ENCODE measurements at regions not wholly inside any gene's neighbourhood (a gene's known extent, or its start where the extent isn't known, plus 50 kb on each side); places are given as distances from the start of the nearest gene placed in this dataset.

- no peak overlapping the region for H3K4me3 ChIP-seq (ENCODE audit: insufficient read depth, low read depth, low read length, poor library complexity, severe bottlenecking)
- H3K27ac ChIP-seq (ENCODE audit: insufficient read depth, low read length, poor library complexity, severe bottlenecking): no peak overlapping the region
Observed at GRCh38 chr10:128275388-128276177, 149.4 kb upstream of the MKI67 start.

GRCh38 chr10:128277267-128277840, 151.1 kb upstream of the MKI67 start:
- Histone ChIP-seq H3K4me1 (ENCODE audit: control insufficient read depth, insufficient read depth, low read length, poor library complexity, severe bottlenecking) (no peaks in the 10 kb centered on the region), H3K9me3 (ENCODE audit: control insufficient read depth, low read length) (no peaks in the 10 kb centered on the region), H3K36me3 (ENCODE audit: control insufficient read depth, insufficient read depth, low read length) (no peaks in the 10 kb centered on the region), H3K27ac (ENCODE audit: insufficient read depth, low read length, poor library complexity, severe bottlenecking) (no peak overlapping the region), H3K4me3 (ENCODE audit: insufficient read depth, low read depth, low read length, poor library complexity, severe bottlenecking) (no peak overlapping the region), H3K27me3 (replicated peaks; ENCODE audit: control insufficient read depth, insufficient read depth, low read length, poor library complexity, severe bottlenecking) (peaks cover 3% of the 10 kb centered on the region)
- no peak for DNase-seq

More at GRCh38 chr10:128275388-128276177, 149.4 kb upstream of the MKI67 start:
- no peak for DNase-seq
- no peaks in the 10 kb centered on the region for H3K4me1 ChIP-seq (ENCODE audit: control insufficient read depth, insufficient read depth, low read length, poor library complexity, severe bottlenecking)
- H3K36me3 ChIP-seq (ENCODE audit: control insufficient read depth, insufficient read depth, low read length): no peaks in the 10 kb centered on the region
- peaks cover 3% of the 10 kb centered on the region for H3K27me3 ChIP-seq (replicated peaks; ENCODE audit: control insufficient read depth, insufficient read depth, low read length, poor library complexity, severe bottlenecking)
- H3K9me3 ChIP-seq (ENCODE audit: control insufficient read depth, low read length): no peaks in the 10 kb centered on the region

GRCh38 chr10:128278362-128278761, 152.1 kb upstream of the MKI67 start:
- H3K9me3 ChIP-seq (ENCODE audit: control insufficient read depth, low read length): no peaks in the 10 kb centered on the region
- H3K4me3 ChIP-seq (ENCODE audit: insufficient read depth, low read depth, low read length, poor library complexity, severe bottlenecking): no peak overlapping the region
- H3K36me3 ChIP-seq (ENCODE audit: control insufficient read depth, insufficient read depth, low read length): no peaks in the 10 kb centered on the region
- no peaks in the 10 kb centered on the region for H3K4me1 ChIP-seq (ENCODE audit: control insufficient read depth, insufficient read depth, low read length, poor library complexity, severe bottlenecking)
- peaks cover 3% of the 10 kb centered on the region for H3K27me3 ChIP-seq (replicated peaks; ENCODE audit: control insufficient read depth, insufficient read depth, low read length, poor library complexity, severe bottlenecking)
- H3K27ac ChIP-seq (ENCODE audit: insufficient read depth, low read length, poor library complexity, severe bottlenecking): no peak overlapping the region
- DNase-seq: no peak

GRCh38 chr10:128280271-128280670, 154.0 kb upstream of the MKI67 start:
- Histone ChIP-seq H3K4me1 (ENCODE audit: control insufficient read depth, insufficient read depth, low read length, poor library complexity, severe bottlenecking) (no peaks in the 10 kb centered on the region), H3K4me3 (ENCODE audit: insufficient read depth, low read depth, low read length, poor library complexity, severe bottlenecking) (no peak overlapping the region), H3K36me3 (ENCODE audit: control insufficient read depth, insufficient read depth, low read length) (no peaks in the 10 kb centered on the region), H3K27ac (ENCODE audit: insufficient read depth, low read length, poor library complexity, severe bottlenecking) (no peak overlapping the region), H3K27me3 (replicated peaks; ENCODE audit: control insufficient read depth, insufficient read depth, low read length, poor library complexity, severe bottlenecking) (no peaks in the 10 kb centered on the region), H3K9me3 (ENCODE audit: control insufficient read depth, low read length) (no peaks in the 10 kb centered on the region)
- no peak for DNase-seq

GRCh38 chr10:128281343-128281742, 155.1 kb upstream of the MKI67 start:
- Histone ChIP-seq H3K27me3 (replicated peaks; ENCODE audit: control insufficient read depth, insufficient read depth, low read length, poor library complexity, severe bottlenecking) (peaks cover 2% of the 10 kb centered on the region), H3K36me3 (ENCODE audit: control insufficient read depth, insufficient read depth, low read length) (no peaks in the 10 kb centered on the region), H3K9me3 (ENCODE audit: control insufficient read depth, low read length) (no peaks in the 10 kb centered on the region), H3K27ac (ENCODE audit: insufficient read depth, low read length, poor library complexity, severe bottlenecking) (no peak overlapping the region), H3K4me1 (ENCODE audit: control insufficient read depth, insufficient read depth, low read length, poor library complexity, severe bottlenecking) (no peaks in the 10 kb centered on the region), H3K4me3 (ENCODE audit: insufficient read depth, low read depth, low read length, poor library complexity, severe bottlenecking) (no peak overlapping the region)
- DNase-seq: no peak

GRCh38 chr10:128281861-128282260, 155.6 kb upstream of the MKI67 start:
- Histone ChIP-seq H3K9me3 (ENCODE audit: control insufficient read depth, low read length) (no peaks in the 10 kb centered on the region), H3K27ac (ENCODE audit: insufficient read depth, low read length, poor library complexity, severe bottlenecking) (no peak overlapping the region), H3K4me1 (ENCODE audit: control insufficient read depth, insufficient read depth, low read length, poor library complexity, severe bottlenecking) (no peaks in the 10 kb centered on the region), H3K36me3 (ENCODE audit: control insufficient read depth, insufficient read depth, low read length) (no peaks in the 10 kb centered on the region), H3K27me3 (replicated peaks; ENCODE audit: control insufficient read depth, insufficient read depth, low read length, poor library complexity, severe bottlenecking) (peaks cover 7% of the 10 kb centered on the region), H3K4me3 (ENCODE audit: insufficient read depth, low read depth, low read length, poor library complexity, severe bottlenecking) (no peak overlapping the region)
- no peak for DNase-seq

GRCh38 chr10:128286141-128286761, 160.0 kb upstream of the MKI67 start:
- no peaks in the 10 kb centered on the region for H3K4me1 ChIP-seq (ENCODE audit: control insufficient read depth, insufficient read depth, low read length, poor library complexity, severe bottlenecking)

GRCh38 chr10:128286762-128287500, 160.7 kb upstream of the MKI67 start:
- Histone ChIP-seq H3K27me3 (replicated peaks; ENCODE audit: control insufficient read depth, insufficient read depth, low read length, poor library complexity, severe bottlenecking) (peaks cover 14% of the 10 kb centered on the region), H3K4me1 (ENCODE audit: control insufficient read depth, insufficient read depth, low read length, poor library complexity, severe bottlenecking) (no peaks in the 10 kb centered on the region), H3K36me3 (ENCODE audit: control insufficient read depth, insufficient read depth, low read length) (no peaks in the 10 kb centered on the region), H3K27ac (ENCODE audit: insufficient read depth, low read length, poor library complexity, severe bottlenecking) (no peak overlapping the region), H3K4me3 (ENCODE audit: insufficient read depth, low read depth, low read length, poor library complexity, severe bottlenecking) (no peak overlapping the region), H3K9me3 (ENCODE audit: control insufficient read depth, low read length) (no peaks in the 10 kb centered on the region)
- DNase-seq: no peak

More at GRCh38 chr10:128286141-128286761, 160.0 kb upstream of the MKI67 start:
- peaks cover 14% of the 10 kb centered on the region for H3K27me3 ChIP-seq (replicated peaks; ENCODE audit: control insufficient read depth, insufficient read depth, low read length, poor library complexity, severe bottlenecking)
- H3K27ac ChIP-seq (ENCODE audit: insufficient read depth, low read length, poor library complexity, severe bottlenecking): no peak overlapping the region
- H3K9me3 ChIP-seq (ENCODE audit: control insufficient read depth, low read length): no peaks in the 10 kb centered on the region
- no peaks in the 10 kb centered on the region for H3K36me3 ChIP-seq (ENCODE audit: control insufficient read depth, insufficient read depth, low read length)
- no peak for DNase-seq
- no peak overlapping the region for H3K4me3 ChIP-seq (ENCODE audit: insufficient read depth, low read depth, low read length, poor library complexity, severe bottlenecking)

GRCh38 chr10:128287921-128288320, 161.7 kb upstream of the MKI67 start:
- Histone ChIP-seq H3K9me3 (ENCODE audit: control insufficient read depth, low read length) (no peaks in the 10 kb centered on the region), H3K4me3 (ENCODE audit: insufficient read depth, low read depth, low read length, poor library complexity, severe bottlenecking) (no peak overlapping the region), H3K36me3 (ENCODE audit: control insufficient read depth, insufficient read depth, low read length) (no peaks in the 10 kb centered on the region), H3K27ac (ENCODE audit: insufficient read depth, low read length, poor library complexity, severe bottlenecking) (no peak overlapping the region), H3K27me3 (replicated peaks; ENCODE audit: control insufficient read depth, insufficient read depth, low read length, poor library complexity, severe bottlenecking) (peaks cover 14% of the 10 kb centered on the region), H3K4me1 (ENCODE audit: control insufficient read depth, insufficient read depth, low read length, poor library complexity, severe bottlenecking) (no peaks in the 10 kb centered on the region)
- DNase-seq: no peak
